SK-N-SH (cell line): ENCODE measurements at regions not wholly inside any gene's neighbourhood (a gene's known extent, or its start where the extent isn't known, plus 50 kb on each side); places are given as distances from the start of the nearest gene placed in this dataset.

Source experiments
- CTCF ChIA-PET: fragments of 300-600, 350-600 bp; formaldehyde crosslinking; extraction: SDS; loops from one replicate; lab custom pipeline; 2021; lab: Yijun Ruan, JAX
- POLR2A ChIA-PET: fragments of 350-600 bp; sonication (Branson Sonifier 250); formaldehyde crosslinking; extraction: SDS; loops from one replicate; lab custom pipeline; 2020; ENCODE audit warnings: antibody characterized with exemption, inconsistent platforms; lab: Yijun Ruan, JAX
- DNase-seq: peaks from one replicate; pipeline ENCODE4 v3.0.0; 2012
- H2AFZ ChIP-seq: fragments of 200-600 bp; sonication (generic); 2 replicates; pipeline ENCODE4 v1.8.1; 2016; ENCODE audit warnings: antibody characterized with exemption, mild to moderate bottlenecking, low read depth
- H3F3A ChIP-seq: fragments of 200-600 bp; sonication (generic); replicated peaks from 2 replicates; pipeline ENCODE3; 2016; ENCODE audit warnings: antibody characterized with exemption, mild to moderate bottlenecking; ENCODE audit not compliant: insufficient read depth
- H3K27ac ChIP-seq, 2 experiments: fragments of 200-500 bp in 1 of 2; fragments of 200-600 bp in 1 of 2; sonication (Bioruptor generic) in 1 of 2; sonication (generic), shearing (Covaris generic) in 1 of 2; 2 replicates each; pipeline versions ENCODE4 v1.5.1 to v1.6.1; 2014 to 2016; ENCODE audit warnings: low read depth in 2 of 2, inconsistent platforms in 1 of 2, low read length in 1 of 2, mild to moderate bottlenecking in 1 of 2, mixed read lengths in 1 of 2
- H3K27me3 ChIP-seq: fragments of 200-600 bp; sonication (generic), shearing (Covaris generic); 2 replicates; pipeline ENCODE4 v1.6.1; 2016; ENCODE audit warnings: mixed run types; ENCODE audit not compliant: insufficient read depth
- H3K36me3 ChIP-seq, 2 experiments: fragments of 200-500 bp in 1 of 2; fragments of 200-600 bp in 1 of 2; sonication (Bioruptor generic) in 1 of 2; sonication (generic) in 1 of 2; replicated peaks in 1 of 2; 2 replicates each; pipeline versions ENCODE3 to v1.5.1; 2014 to 2016; ENCODE audit warnings: low read length in 1 of 2, mild to moderate bottlenecking in 1 of 2; ENCODE audit not compliant: insufficient read depth in 2 of 2, control insufficient read depth in 1 of 2
- H3K4me1 ChIP-seq, 2 experiments: fragments of 200-500 bp in 1 of 2; fragments of 200-600 bp in 1 of 2; sonication (Bioruptor generic) in 1 of 2; sonication (generic), shearing (Covaris generic) in 1 of 2; 2 replicates each; pipeline versions ENCODE4 v1.5.1 to v1.6.1; 2014 to 2016; ENCODE audit warnings: low read depth in 1 of 2, low read length in 1 of 2, mixed run types in 1 of 2; ENCODE audit not compliant: insufficient read depth in 2 of 2, control insufficient read depth in 1 of 2
- H3K4me2 ChIP-seq: fragments of 200-600 bp; sonication (generic), shearing (Covaris generic); 2 replicates; pipeline ENCODE4 v1.6.1; 2017; ENCODE audit warnings: mixed run types
- H3K4me3 ChIP-seq, 2 experiments: fragments of 200-500 bp in 1 of 2; fragments of 200-600 bp in 1 of 2; sonication (Bioruptor generic) in 1 of 2; sonication (generic), shearing (Covaris generic) in 1 of 2; 2 replicates each; pipeline versions ENCODE4 v1.5.1 to v1.8.1; 2014 to 2016; ENCODE audit warnings: low read depth in 2 of 2, inconsistent platforms in 1 of 2, low read length in 1 of 2, mild to moderate bottlenecking in 1 of 2, mixed read lengths in 1 of 2, moderate library complexity in 1 of 2
- H3K79me2 ChIP-seq: fragments of 200-600 bp; sonication (generic); 2 replicates; pipeline ENCODE4 v1.8.1; 2017; ENCODE audit warnings: mild to moderate bottlenecking; ENCODE audit not compliant: insufficient read depth
- H3K9ac ChIP-seq: fragments of 200-600 bp; sonication (generic); 2 replicates; pipeline ENCODE4 v1.6.1; 2017; ENCODE audit warnings: mixed run types
- H3K9me2 ChIP-seq: fragments of 200-600 bp; sonication (generic); 2 replicates; pipeline ENCODE4 v1.6.1; 2017; ENCODE audit warnings: mixed run types
- H3K9me3 ChIP-seq: fragments of 200-600 bp; sonication (generic); 2 replicates; pipeline ENCODE4 v1.6.1; 2017; ENCODE audit warnings: mixed run types, mild to moderate bottlenecking, moderate library complexity
- H4K20me1 ChIP-seq: fragments of 200-600 bp; sonication (generic); 2 replicates; pipeline ENCODE4 v1.6.1; 2017; ENCODE audit warnings: mild to moderate bottlenecking, mixed run types; ENCODE audit not compliant: insufficient read depth
- ELF1 ChIP-seq: IDR thresholded peaks from 2 replicates; pipeline ENCODE4 v1.4.0; 2012
- FOSL2 ChIP-seq: IDR thresholded peaks from 2 replicates; pipeline ENCODE4 v1.4.0; 2012; ENCODE audit warnings: low read depth, mild to moderate bottlenecking, moderate library complexity, borderline replicate concordance
- FOXM1 ChIP-seq: IDR thresholded peaks from 2 replicates; pipeline ENCODE4 v1.4.0; 2012; ENCODE audit warnings: low read depth, mild to moderate bottlenecking
- GATA2 ChIP-seq: sonication (generic); formaldehyde crosslinking; IDR thresholded peaks from 2 replicates; pipeline ENCODE4 v1.5.0; 2020; ENCODE audit warnings: mild to moderate bottlenecking, missing genetic modification reagents
- JUND ChIP-seq: IDR thresholded peaks from 2 replicates; pipeline ENCODE4 v1.4.0; 2012
- NFIC ChIP-seq: IDR thresholded peaks from 2 replicates; pipeline ENCODE4 v1.4.0; 2012; ENCODE audit warnings: borderline replicate concordance
- NRF1 ChIP-seq: IDR thresholded peaks from 2 replicates; pipeline ENCODE4 v1.6.1; 2012; ENCODE audit warnings: low read depth, mild to moderate bottlenecking, low read length
- POLR2AphosphoS5 ChIP-seq: IDR thresholded peaks from 2 replicates; pipeline ENCODE4 v1.6.1; 2012; ENCODE audit warnings: low read depth, low read length
- REST ChIP-seq: IDR thresholded peaks from 2 replicates; pipeline ENCODE4 v1.6.1; 2012; ENCODE audit warnings: mild to moderate bottlenecking, low read depth, low read length, moderate library complexity
- RFX5 ChIP-seq: IDR thresholded peaks from 2 replicates; pipeline ENCODE4 v1.6.1; 2012; ENCODE audit warnings: mild to moderate bottlenecking, improper control_type of control experiment, low read length
- TCF12 ChIP-seq: IDR thresholded peaks from 2 replicates; pipeline ENCODE4 v1.4.0; 2012
- WGBS: methylation state at CpG from one replicate; pipeline ENCODE4 v1.1.6; 2017; ENCODE audit warnings: low lambda C conversion rate; 5-methylcytosine and 5-hydroxymethylcytosine counted together
- TF ChIP-seq, protein P1 (sequence below): fragments of 200-600 bp; sonication (generic); IDR thresholded peaks from 2 replicates; pipeline ENCODE4 v1.6.1; 2017; ENCODE audit warnings: antibody characterized with exemption, mild to moderate bottlenecking, moderate library complexity
- TF ChIP-seq, protein P2 (sequence below): IDR thresholded peaks from 2 replicates; pipeline ENCODE4 v1.4.0; 2012; ENCODE audit warnings: low read depth

DNA sequence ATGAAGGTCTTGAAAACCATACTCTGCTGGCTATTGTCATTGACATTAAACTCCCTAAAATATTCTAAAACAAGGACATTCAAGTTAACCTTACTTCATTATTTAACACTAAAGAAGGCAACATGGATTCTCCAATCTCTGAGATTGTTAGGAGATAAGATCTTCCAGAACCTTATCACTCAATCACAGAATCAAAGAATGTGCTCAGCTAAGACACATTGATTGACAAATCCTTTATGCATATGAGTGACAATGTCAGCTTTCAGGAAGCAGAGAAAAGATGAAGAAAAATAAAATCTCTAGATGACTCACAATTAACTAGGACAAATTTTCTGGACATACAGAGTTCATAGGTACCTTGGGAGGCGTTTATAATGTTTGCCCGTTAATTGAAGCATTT is 787.2 kb downstream of the TSN start:
- Histone ChIP-seq H3K79me2 (no peaks in the 10 kb centered on the region), H3K27ac (no peak overlapping the region), H3K4me2 (no peak overlapping the region), H3K9me2 (no peaks in the 10 kb centered on the region; the same call in 1 of the 2 replicates), H3F3A (no peaks in the 10 kb centered on the region), H2AFZ (no peak overlapping the region), H3K27me3 (no peaks in the 10 kb centered on the region), H3K4me3 (no peak overlapping the region), H3K9ac (no peak overlapping the region), H4K20me1 (no peaks in the 10 kb centered on the region), H3K4me1 (no peaks in the 10 kb centered on the region), H3K9me3 (no peaks in the 10 kb centered on the region), H3K36me3 (no peaks in the 10 kb centered on the region)
- DNase-seq = no peak
- ChIA-PET POLR2A (no interaction called here), CTCF (interaction anchor here (1.0 kb wide), 1 partner anchor 11 kb away, joined by 6 read pairs; no protein-coding TSS in a partner anchor)
- 20% methylated on average over 2 of the region's 2 CpGs for WGBS
- no peak for TF ChIP-seq NRF1
- TF ChIP-seq RFX5 = no peak
- no peak for TF ChIP-seq NFIC
- TF ChIP-seq FOXM1 = no peak
- TF ChIP-seq, protein P1, sequence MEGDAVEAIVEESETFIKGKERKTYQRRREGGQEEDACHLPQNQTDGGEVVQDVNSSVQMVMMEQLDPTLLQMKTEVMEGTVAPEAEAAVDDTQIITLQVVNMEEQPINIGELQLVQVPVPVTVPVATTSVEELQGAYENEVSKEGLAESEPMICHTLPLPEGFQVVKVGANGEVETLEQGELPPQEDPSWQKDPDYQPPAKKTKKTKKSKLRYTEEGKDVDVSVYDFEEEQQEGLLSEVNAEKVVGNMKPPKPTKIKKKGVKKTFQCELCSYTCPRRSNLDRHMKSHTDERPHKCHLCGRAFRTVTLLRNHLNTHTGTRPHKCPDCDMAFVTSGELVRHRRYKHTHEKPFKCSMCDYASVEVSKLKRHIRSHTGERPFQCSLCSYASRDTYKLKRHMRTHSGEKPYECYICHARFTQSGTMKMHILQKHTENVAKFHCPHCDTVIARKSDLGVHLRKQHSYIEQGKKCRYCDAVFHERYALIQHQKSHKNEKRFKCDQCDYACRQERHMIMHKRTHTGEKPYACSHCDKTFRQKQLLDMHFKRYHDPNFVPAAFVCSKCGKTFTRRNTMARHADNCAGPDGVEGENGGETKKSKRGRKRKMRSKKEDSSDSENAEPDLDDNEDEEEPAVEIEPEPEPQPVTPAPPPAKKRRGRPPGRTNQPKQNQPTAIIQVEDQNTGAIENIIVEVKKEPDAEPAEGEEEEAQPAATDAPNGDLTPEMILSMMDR = no peak
- no peak for TF ChIP-seq JUND
- TF ChIP-seq TCF12 = no peak
- no peak for TF ChIP-seq POLR2AphosphoS5
- TF ChIP-seq ELF1 = no peak
- TF ChIP-seq, protein P2, sequence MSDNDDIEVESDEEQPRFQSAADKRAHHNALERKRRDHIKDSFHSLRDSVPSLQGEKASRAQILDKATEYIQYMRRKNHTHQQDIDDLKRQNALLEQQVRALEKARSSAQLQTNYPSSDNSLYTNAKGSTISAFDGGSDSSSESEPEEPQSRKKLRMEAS = no peak
- TF ChIP-seq GATA2 = no peak

GRCh38 chr2:122543815-122544214 is 788.4 kb downstream of the TSN start:
- H3K9ac ChIP-seq = no peak overlapping the region
- H3K27me3 ChIP-seq = no peaks in the 10 kb centered on the region
- H3K79me2 ChIP-seq = no peaks in the 10 kb centered on the region
- no peaks in the 10 kb centered on the region for H3K36me3 ChIP-seq
- no peak overlapping the region for H3K27ac ChIP-seq
- no peak for DNase-seq
- no peaks in the 10 kb centered on the region for H3K9me3 ChIP-seq
- no peak overlapping the region for H3K4me3 ChIP-seq
- CTCF ChIA-PET = no interaction called here
- no peak overlapping the region for H3K4me2 ChIP-seq
- POLR2A ChIA-PET = no interaction called here
- no peaks in the 10 kb centered on the region for H3F3A ChIP-seq
- WGBS = 21% methylated on average over 2 of the region's 2 CpGs
- TF ChIP-seq FOSL2 = no peak
- TF ChIP-seq REST = no peak
- no peak overlapping the region for H2AFZ ChIP-seq
- H3K4me1 ChIP-seq = no peaks in the 10 kb centered on the region
- no peaks in the 10 kb centered on the region; the same call in 1 of the 2 replicates for H3K9me2 ChIP-seq
- H4K20me1 ChIP-seq = no peaks in the 10 kb centered on the region
